ENCODE measurements at regions not wholly inside any gene's neighbourhood (a gene's known extent, or its start where the extent isn't known, plus 50 kb on each side); places are given as distances from the start of the nearest gene placed in this dataset.

DNA sequence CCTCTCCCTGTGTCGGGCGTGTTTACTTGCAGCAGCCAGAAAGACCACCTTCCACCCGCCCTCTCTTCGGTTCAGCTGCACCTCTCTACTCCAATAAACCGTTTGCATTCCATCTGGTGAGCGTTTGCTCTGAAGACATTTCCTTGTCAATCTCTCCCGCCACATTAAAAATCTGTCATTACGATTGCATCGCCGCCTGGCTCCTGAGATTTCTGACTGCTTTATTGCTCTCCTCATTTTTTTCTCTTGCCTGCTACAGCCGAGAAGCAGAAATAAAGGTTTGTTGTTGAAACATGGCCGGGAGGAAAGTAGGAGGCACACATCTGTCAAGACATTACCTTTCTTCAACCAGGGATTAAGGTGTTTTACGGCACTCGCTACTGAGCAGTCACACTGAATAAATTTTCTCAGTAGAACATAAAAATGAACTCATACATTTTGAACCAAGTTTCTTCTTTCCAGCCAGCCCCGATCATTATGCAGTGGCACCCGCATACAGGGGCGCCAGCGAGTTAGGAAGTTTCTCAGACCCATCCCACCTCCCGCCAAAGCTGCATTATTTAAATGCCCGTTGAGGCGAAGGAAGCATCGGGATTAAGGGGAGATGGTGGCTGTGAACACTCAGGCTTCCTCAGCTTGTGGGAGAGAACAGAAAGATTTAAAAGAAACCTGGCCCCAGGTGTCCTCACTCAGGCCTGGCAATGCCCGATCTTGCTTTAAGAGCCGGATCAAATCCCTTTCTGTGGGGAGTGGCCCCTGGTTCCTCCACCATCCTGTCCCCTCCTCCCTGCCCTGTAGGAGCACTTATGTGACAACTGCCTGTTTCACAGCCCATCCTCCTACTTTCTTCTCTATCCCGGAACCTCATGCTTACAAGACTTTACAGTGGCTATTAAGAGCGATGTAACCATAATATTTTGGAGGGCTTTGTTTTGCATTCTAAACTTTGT lies 1108.9 kb downstream of the BCL11B start:
- TF ChIP-seq EZH2 (IDR thresholded peaks at IDR 0.05; ENCODE audit: insufficient read depth, poor library complexity, severe bottlenecking) (no peak), EZH2phosphoT487 (IDR thresholded peaks at IDR 0.05; ENCODE audit: insufficient read depth, low read depth) (no peak)

All from GM23248 (cell line).